A549 (cell line): ENCODE measurements at regions not wholly inside any gene's neighbourhood (a gene's known extent, or its start where the extent isn't known, plus 50 kb on each side); places are given as distances from the start of the nearest gene placed in this dataset.

Experiments
- POLR2A ChIP-seq: IDR thresholded peaks from 2 replicates; pipeline ENCODE4 v1.6.1; 2012; ENCODE audit warnings: mild to moderate bottlenecking, low read length
- TF ChIP-seq, protein P1 (sequence below): fragments of >200 bp; sonication (Bioruptor Twin); formaldehyde crosslinking; IDR thresholded peaks from 3 replicates; pipeline ENCODE4 v1.5.1; 2016
- TF ChIP-seq, protein P2 (sequence below): IDR thresholded peaks from 2 replicates; pipeline ENCODE4 v1.6.1; 2012

DNA sequence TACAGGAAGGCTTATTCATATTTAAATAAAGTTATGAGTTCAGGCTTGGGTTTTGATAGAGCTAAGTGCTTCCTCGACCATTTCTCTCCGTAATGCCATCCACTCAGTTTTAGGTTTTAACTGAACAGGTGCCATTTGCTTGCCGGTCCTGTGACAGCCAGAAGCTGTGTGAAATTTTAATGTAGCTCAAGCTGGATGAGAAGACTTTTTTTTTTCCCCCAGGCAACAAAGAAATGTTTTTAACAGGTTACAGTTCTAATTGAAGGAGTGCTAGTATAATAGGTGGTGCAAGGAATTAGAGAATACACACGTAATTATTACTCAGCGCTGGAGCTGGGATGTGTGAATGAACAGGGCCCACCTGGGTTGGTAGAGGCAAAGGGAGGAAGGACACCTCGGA is 502.3 kb downstream of the AACS start:
- TF ChIP-seq POLR2A = no peak
- TF ChIP-seq, protein P1, sequence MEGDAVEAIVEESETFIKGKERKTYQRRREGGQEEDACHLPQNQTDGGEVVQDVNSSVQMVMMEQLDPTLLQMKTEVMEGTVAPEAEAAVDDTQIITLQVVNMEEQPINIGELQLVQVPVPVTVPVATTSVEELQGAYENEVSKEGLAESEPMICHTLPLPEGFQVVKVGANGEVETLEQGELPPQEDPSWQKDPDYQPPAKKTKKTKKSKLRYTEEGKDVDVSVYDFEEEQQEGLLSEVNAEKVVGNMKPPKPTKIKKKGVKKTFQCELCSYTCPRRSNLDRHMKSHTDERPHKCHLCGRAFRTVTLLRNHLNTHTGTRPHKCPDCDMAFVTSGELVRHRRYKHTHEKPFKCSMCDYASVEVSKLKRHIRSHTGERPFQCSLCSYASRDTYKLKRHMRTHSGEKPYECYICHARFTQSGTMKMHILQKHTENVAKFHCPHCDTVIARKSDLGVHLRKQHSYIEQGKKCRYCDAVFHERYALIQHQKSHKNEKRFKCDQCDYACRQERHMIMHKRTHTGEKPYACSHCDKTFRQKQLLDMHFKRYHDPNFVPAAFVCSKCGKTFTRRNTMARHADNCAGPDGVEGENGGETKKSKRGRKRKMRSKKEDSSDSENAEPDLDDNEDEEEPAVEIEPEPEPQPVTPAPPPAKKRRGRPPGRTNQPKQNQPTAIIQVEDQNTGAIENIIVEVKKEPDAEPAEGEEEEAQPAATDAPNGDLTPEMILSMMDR = no peak
- TF ChIP-seq, protein P2, sequence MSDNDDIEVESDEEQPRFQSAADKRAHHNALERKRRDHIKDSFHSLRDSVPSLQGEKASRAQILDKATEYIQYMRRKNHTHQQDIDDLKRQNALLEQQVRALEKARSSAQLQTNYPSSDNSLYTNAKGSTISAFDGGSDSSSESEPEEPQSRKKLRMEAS = no peak
